SK-N-SH (cell line): ENCODE measurements at regions not wholly inside any gene's neighbourhood (a gene's known extent, or its start where the extent isn't known, plus 50 kb on each side); places are given as distances from the start of the nearest gene placed in this dataset.

ENCODE experiments used
- CTCF ChIA-PET: fragments of 300-600, 350-600 bp; formaldehyde crosslinking; extraction: SDS; loops from one replicate; lab custom pipeline; 2021; lab: Yijun Ruan, JAX
- POLR2A ChIA-PET: fragments of 350-600 bp; sonication (Branson Sonifier 250); formaldehyde crosslinking; extraction: SDS; loops from one replicate; lab custom pipeline; 2020; ENCODE audit warnings: antibody characterized with exemption, inconsistent platforms; lab: Yijun Ruan, JAX
- DNase-seq: peaks from one replicate; pipeline ENCODE4 v3.0.0; 2012
- H2AFZ ChIP-seq: fragments of 200-600 bp; sonication (generic); 2 replicates; pipeline ENCODE4 v1.8.1; 2016; ENCODE audit warnings: antibody characterized with exemption, mild to moderate bottlenecking, low read depth
- H3F3A ChIP-seq: fragments of 200-600 bp; sonication (generic); replicated peaks from 2 replicates; pipeline ENCODE3; 2016; ENCODE audit warnings: antibody characterized with exemption, mild to moderate bottlenecking; ENCODE audit not compliant: insufficient read depth
- H3K27ac ChIP-seq, 2 experiments: fragments of 200-500 bp in 1 of 2; fragments of 200-600 bp in 1 of 2; sonication (Bioruptor generic) in 1 of 2; sonication (generic), shearing (Covaris generic) in 1 of 2; 2 replicates each; pipeline versions ENCODE4 v1.5.1 to v1.6.1; 2014 to 2016; ENCODE audit warnings: low read depth in 2 of 2, inconsistent platforms in 1 of 2, low read length in 1 of 2, mild to moderate bottlenecking in 1 of 2, mixed read lengths in 1 of 2
- H3K27me3 ChIP-seq: fragments of 200-600 bp; sonication (generic), shearing (Covaris generic); 2 replicates; pipeline ENCODE4 v1.6.1; 2016; ENCODE audit warnings: mixed run types; ENCODE audit not compliant: insufficient read depth
- H3K36me3 ChIP-seq, 2 experiments: fragments of 200-500 bp in 1 of 2; fragments of 200-600 bp in 1 of 2; sonication (Bioruptor generic) in 1 of 2; sonication (generic) in 1 of 2; replicated peaks in 1 of 2; 2 replicates each; pipeline versions ENCODE3 to v1.5.1; 2014 to 2016; ENCODE audit warnings: low read length in 1 of 2, mild to moderate bottlenecking in 1 of 2; ENCODE audit not compliant: insufficient read depth in 2 of 2, control insufficient read depth in 1 of 2
- H3K4me1 ChIP-seq, 2 experiments: fragments of 200-500 bp in 1 of 2; fragments of 200-600 bp in 1 of 2; sonication (Bioruptor generic) in 1 of 2; sonication (generic), shearing (Covaris generic) in 1 of 2; 2 replicates each; pipeline versions ENCODE4 v1.5.1 to v1.6.1; 2014 to 2016; ENCODE audit warnings: low read depth in 1 of 2, low read length in 1 of 2, mixed run types in 1 of 2; ENCODE audit not compliant: insufficient read depth in 2 of 2, control insufficient read depth in 1 of 2
- H3K4me2 ChIP-seq: fragments of 200-600 bp; sonication (generic), shearing (Covaris generic); 2 replicates; pipeline ENCODE4 v1.6.1; 2017; ENCODE audit warnings: mixed run types
- H3K4me3 ChIP-seq, 2 experiments: fragments of 200-500 bp in 1 of 2; fragments of 200-600 bp in 1 of 2; sonication (Bioruptor generic) in 1 of 2; sonication (generic), shearing (Covaris generic) in 1 of 2; 2 replicates each; pipeline versions ENCODE4 v1.5.1 to v1.8.1; 2014 to 2016; ENCODE audit warnings: low read depth in 2 of 2, inconsistent platforms in 1 of 2, low read length in 1 of 2, mild to moderate bottlenecking in 1 of 2, mixed read lengths in 1 of 2, moderate library complexity in 1 of 2
- H3K79me2 ChIP-seq: fragments of 200-600 bp; sonication (generic); 2 replicates; pipeline ENCODE4 v1.8.1; 2017; ENCODE audit warnings: mild to moderate bottlenecking; ENCODE audit not compliant: insufficient read depth
- H3K9ac ChIP-seq: fragments of 200-600 bp; sonication (generic); 2 replicates; pipeline ENCODE4 v1.6.1; 2017; ENCODE audit warnings: mixed run types
- H3K9me2 ChIP-seq: fragments of 200-600 bp; sonication (generic); 2 replicates; pipeline ENCODE4 v1.6.1; 2017; ENCODE audit warnings: mixed run types
- H3K9me3 ChIP-seq: fragments of 200-600 bp; sonication (generic); 2 replicates; pipeline ENCODE4 v1.6.1; 2017; ENCODE audit warnings: mixed run types, mild to moderate bottlenecking, moderate library complexity
- H4K20me1 ChIP-seq: fragments of 200-600 bp; sonication (generic); 2 replicates; pipeline ENCODE4 v1.6.1; 2017; ENCODE audit warnings: mild to moderate bottlenecking, mixed run types; ENCODE audit not compliant: insufficient read depth
- ELF1 ChIP-seq: IDR thresholded peaks from 2 replicates; pipeline ENCODE4 v1.4.0; 2012
- FOXJ3 ChIP-seq: sonication (generic); formaldehyde crosslinking; IDR thresholded peaks from 2 replicates; pipeline ENCODE4 v1.5.1; 2020; ENCODE audit warnings: mild to moderate bottlenecking, missing genetic modification reagents
- FOXM1 ChIP-seq: IDR thresholded peaks from 2 replicates; pipeline ENCODE4 v1.4.0; 2012; ENCODE audit warnings: low read depth, mild to moderate bottlenecking
- GATA2 ChIP-seq: sonication (generic); formaldehyde crosslinking; IDR thresholded peaks from 2 replicates; pipeline ENCODE4 v1.5.0; 2020; ENCODE audit warnings: mild to moderate bottlenecking, missing genetic modification reagents
- MAX ChIP-seq: IDR thresholded peaks from 2 replicates; pipeline ENCODE4 v1.4.0; 2012; ENCODE audit warnings: low read depth
- MEF2A ChIP-seq: IDR thresholded peaks from 2 replicates; pipeline ENCODE4 v1.4.0; 2012; ENCODE audit warnings: low read depth, borderline replicate concordance
- MXI1 ChIP-seq: IDR thresholded peaks from 2 replicates; pipeline ENCODE4 v1.6.1; 2012; ENCODE audit warnings: mild to moderate bottlenecking, low read depth, low read length, improper control_type of control experiment
- NRF1 ChIP-seq: IDR thresholded peaks from 2 replicates; pipeline ENCODE4 v1.6.1; 2012; ENCODE audit warnings: low read depth, mild to moderate bottlenecking, low read length
- POLR2AphosphoS5 ChIP-seq: IDR thresholded peaks from 2 replicates; pipeline ENCODE4 v1.6.1; 2012; ENCODE audit warnings: low read depth, low read length
- RAD21 ChIP-seq: IDR thresholded peaks from 2 replicates; pipeline ENCODE4 v1.6.1; 2012; ENCODE audit warnings: mild to moderate bottlenecking, low read length
- RCOR1 ChIP-seq: fragments of 150-350 bp; IDR thresholded peaks from 2 replicates; pipeline ENCODE4 v1.6.1; 2017; ENCODE audit warnings: antibody characterized with exemption, low read length
- REST ChIP-seq: IDR thresholded peaks from 2 replicates; pipeline ENCODE4 v1.6.1; 2012; ENCODE audit warnings: mild to moderate bottlenecking, low read depth, low read length, moderate library complexity
- RFX5 ChIP-seq: IDR thresholded peaks from 2 replicates; pipeline ENCODE4 v1.6.1; 2012; ENCODE audit warnings: mild to moderate bottlenecking, improper control_type of control experiment, low read length
- SIN3A ChIP-seq: IDR thresholded peaks from 2 replicates; pipeline ENCODE4 v1.6.1; 2012; ENCODE audit warnings: low read depth, mild to moderate bottlenecking, low read length, moderate library complexity, borderline replicate concordance
- SMC3 ChIP-seq: IDR thresholded peaks from 2 replicates; pipeline ENCODE4 v1.6.1; 2012; ENCODE audit warnings: low read depth, low read length, improper control_type of control experiment
- TAF1 ChIP-seq: IDR thresholded peaks from 2 replicates; pipeline ENCODE4 v1.6.1; 2012; ENCODE audit warnings: low read depth, mild to moderate bottlenecking, low read length, moderate library complexity, borderline replicate concordance
- TCF12 ChIP-seq: IDR thresholded peaks from 2 replicates; pipeline ENCODE4 v1.4.0; 2012
- TEAD4 ChIP-seq: IDR thresholded peaks from 2 replicates; pipeline ENCODE4 v1.4.0; 2012; ENCODE audit warnings: mild to moderate bottlenecking, borderline replicate concordance; ENCODE audit not compliant: insufficient read depth
- USF2 ChIP-seq: fragments of 150-350 bp; IDR thresholded peaks from 2 replicates; pipeline ENCODE4 v1.6.1; 2017; ENCODE audit warnings: antibody characterized with exemption, low read length, low read depth, borderline replicate concordance
- ZBTB33 ChIP-seq: IDR thresholded peaks from 2 replicates; pipeline ENCODE4 v1.4.0; 2012; ENCODE audit warnings: low read depth, borderline replicate concordance
- WGBS: methylation state at CpG from one replicate; pipeline ENCODE4 v1.1.6; 2017; ENCODE audit warnings: low lambda C conversion rate; 5-methylcytosine and 5-hydroxymethylcytosine counted together

GRCh38 chr6:128659276-128659675 is 138.9 kb upstream of the PTPRK start:
- whole genome bisulfite sequencing, result 95% methylated on average over 1 of the region's 1 CpG
- H3F3A ChIP-seq, result peaks cover 18% of the 10 kb centered on the region
- H3K4me3 ChIP-seq, result no peak overlapping the region
- DNase-seq, result no peak
- H3K27ac ChIP-seq, result no peak overlapping the region
- no peak overlapping the region for H3K4me2 ChIP-seq
- no peaks in the 10 kb centered on the region for H3K36me3 ChIP-seq
- H3K9ac ChIP-seq, result no peak overlapping the region
- H3K9me3 ChIP-seq, result no peaks in the 10 kb centered on the region
- H3K27me3 ChIP-seq, result no peaks in the 10 kb centered on the region
- POLR2A ChIA-PET, result no interaction called here
- H4K20me1 ChIP-seq, result no peaks in the 10 kb centered on the region
- no peaks in the 10 kb centered on the region for H3K9me2 ChIP-seq
- no peaks in the 10 kb centered on the region for H3K79me2 ChIP-seq
- no peak for TF ChIP-seq TAF1
- TF ChIP-seq MXI1, result no peak
- TF ChIP-seq TEAD4, result no peak
- no peak for TF ChIP-seq GATA2
- no peak for TF ChIP-seq RAD21
- TF ChIP-seq SIN3A, result no peak
- TF ChIP-seq REST, result no peak
- no peak for TF ChIP-seq ELF1
- no peak for TF ChIP-seq FOXJ3 (CRISPR knock-in tag)
- TF ChIP-seq ZBTB33, result no peak
- TF ChIP-seq NRF1, result no peak
- TF ChIP-seq SMC3, result no peak
- no peak for TF ChIP-seq FOXM1
- no peak for TF ChIP-seq TCF12
- TF ChIP-seq MEF2A, result no peak
- TF ChIP-seq MAX, result no peak
- TF ChIP-seq POLR2AphosphoS5, result no peak
- TF ChIP-seq RCOR1, result no peak
- TF ChIP-seq USF2, result no peak
- no peak for TF ChIP-seq RFX5
- no peak overlapping the region for H2AFZ ChIP-seq
- peaks cover 0 to 14% of the 10 kb centered on the region in 2 experiments; a peak in 1 of 4 replicates for H3K4me1 ChIP-seq
- CTCF ChIA-PET, result no interaction called here
